COLO668 (cell line): ENCODE measurements at regions not wholly inside any gene's neighbourhood (a gene's known extent, or its start where the extent isn't known, plus 50 kb on each side); places are given as distances from the start of the nearest gene placed in this dataset.
"Not testable (repeated sequence)": the region's sequence is repeated elsewhere in the genome, so short reads cannot be mapped to it uniquely, and the experiment has no call there.

Experiments
- DNase-seq: peaks from one replicate; lab custom pipeline; 2025; ENCODE audit not compliant: unreplicated experiment; lab: John Stamatoyannopoulos, UW

DNA sequence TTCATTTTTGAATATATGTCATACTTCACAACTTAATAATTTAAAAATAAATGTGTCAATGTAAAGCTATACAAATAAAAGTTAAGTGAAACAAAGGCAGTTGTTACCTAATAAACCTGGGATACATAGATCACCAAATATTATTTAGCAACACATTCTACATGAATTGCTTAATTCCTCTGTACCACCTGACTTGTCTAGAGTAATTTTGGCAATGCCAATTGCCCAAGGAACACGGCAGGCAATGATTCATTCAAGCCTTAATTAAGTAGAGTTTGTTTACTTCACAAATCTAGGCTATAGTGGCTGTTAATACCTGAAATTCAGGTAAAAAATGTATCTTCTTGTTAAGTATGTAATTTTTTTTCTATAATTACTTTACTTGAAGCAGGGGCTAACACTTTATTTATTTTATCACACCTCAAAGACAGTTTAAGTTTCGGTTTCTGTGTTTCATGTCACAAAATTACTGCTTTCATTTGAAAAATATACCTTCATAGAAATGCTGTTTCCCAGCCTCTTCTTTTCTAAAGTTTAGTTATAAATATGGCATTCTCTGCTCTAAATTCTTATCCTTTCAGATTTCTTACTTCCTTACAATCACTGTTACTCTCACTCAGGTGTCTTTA, 705.7 kb downstream of the SLITRK5 start:
- no peak for DNase-seq

DNA sequence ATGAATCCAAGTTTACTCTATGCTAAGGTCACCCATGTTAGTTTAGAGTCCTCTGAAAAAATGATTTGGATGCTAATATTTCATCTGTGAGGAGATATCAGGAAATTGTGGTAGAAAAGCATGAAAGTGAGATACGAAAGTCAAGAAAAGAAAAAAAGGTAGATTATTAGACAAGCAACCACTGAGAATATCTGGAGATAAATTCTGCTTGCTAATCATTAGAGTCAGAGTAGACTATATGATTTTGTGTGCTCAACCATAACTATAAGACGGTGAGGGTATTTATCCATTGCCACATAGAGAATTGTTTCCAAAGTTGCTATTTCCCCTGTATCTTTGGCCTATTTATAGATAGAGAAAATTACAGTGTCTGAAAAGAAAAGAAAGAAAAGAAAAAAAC, 706.7 kb downstream of the SLITRK5 start:
- no peak for DNase-seq

DNA sequence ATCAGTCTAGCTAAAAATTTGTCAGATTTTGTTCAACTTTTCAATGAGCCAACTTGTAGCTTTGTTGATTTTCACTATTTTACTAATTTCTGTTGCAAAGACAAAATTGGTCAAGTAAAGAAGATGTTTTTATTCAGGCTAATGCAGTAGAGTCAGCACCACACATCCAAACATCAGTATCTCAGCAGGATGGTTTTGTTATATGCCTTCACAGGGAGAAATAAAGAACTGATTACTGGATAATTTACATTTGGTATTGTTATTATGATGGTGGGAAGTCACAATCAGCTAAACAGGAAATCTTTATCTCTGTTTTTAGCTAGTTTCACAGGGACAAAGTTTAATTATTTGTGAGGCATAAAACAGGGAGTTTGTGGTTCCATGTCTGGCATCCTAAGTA, 713.4 kb downstream of the SLITRK5 start:
- no peak for DNase-seq

DNA sequence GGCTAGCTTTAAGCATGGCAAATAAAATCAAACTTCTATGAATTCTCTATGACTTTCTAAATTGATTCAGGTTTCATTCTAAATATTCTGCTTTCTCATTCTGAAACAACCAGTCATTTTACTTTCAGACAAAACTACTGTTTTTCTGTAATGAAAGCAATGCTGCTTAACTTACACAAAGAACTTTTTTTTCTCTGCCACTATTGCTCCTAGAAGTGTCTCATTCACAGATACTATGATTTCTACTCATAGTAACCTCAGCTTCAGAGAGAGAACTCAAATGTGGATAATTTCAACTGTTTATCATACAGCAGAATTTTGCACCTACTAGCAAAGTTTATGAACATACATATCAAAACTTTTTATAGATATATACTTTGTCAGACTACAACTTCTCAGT, 724.6 kb downstream of the SLITRK5 start:
- DNase-seq, result no peak

DNA sequence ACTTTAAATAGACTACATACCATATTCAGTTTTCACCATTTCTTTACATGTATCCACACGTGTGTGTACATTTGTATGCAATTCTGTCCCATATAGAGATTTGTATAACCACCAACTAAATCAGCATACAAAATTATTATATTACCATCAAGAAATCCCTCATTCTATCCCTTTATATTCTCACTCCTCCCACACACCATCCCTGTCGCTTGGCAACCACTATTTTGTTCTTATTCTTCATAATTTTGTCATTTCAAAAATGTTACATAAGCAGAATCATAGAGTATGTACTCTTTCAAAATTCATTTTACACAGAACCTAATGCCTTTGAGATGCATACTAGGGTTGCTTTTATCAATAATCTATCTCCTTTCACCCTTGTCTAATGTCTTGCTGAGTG, 740.5 kb downstream of the SLITRK5 start:
- no peak for DNase-seq

DNA sequence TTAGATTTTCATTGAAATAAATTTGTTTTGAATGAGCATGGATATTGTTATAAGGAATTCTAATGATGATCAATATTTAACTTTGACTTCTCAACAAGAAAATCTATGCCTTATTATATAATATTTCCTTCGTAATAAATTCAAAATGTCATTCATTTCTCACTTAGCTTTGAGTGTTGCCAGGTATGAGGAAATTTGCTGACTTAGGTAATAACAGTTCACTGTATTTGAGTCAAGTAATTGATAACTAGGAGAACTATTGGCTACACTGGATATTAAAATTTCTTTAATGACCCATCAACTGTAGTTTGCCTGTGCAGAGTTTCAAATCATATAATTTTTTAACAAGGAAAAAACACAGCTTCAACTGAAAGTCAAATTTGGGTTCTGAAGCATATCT, 746.6 kb downstream of the SLITRK5 start:
- DNase-seq, result no peak

DNA sequence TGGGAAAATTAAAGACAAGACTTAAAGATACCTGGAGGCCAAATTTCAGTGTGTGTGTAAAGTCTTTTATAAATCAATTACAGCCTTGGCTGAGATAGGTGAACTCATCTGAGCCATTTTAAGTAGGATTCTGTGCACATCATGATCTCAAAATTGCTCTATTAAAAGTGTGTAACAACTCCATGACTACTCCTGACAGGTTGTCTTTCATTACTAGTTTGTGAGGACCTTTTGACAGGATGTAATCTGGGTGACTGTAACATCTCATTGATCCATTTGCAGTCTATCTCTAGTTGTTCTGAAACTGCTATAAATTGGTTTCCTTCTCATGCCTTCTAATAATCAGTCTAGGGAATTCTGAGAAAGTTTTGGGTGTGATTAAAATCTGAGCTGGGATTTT, 753.3 kb downstream of the SLITRK5 start:
- DNase-seq, result no peak

DNA sequence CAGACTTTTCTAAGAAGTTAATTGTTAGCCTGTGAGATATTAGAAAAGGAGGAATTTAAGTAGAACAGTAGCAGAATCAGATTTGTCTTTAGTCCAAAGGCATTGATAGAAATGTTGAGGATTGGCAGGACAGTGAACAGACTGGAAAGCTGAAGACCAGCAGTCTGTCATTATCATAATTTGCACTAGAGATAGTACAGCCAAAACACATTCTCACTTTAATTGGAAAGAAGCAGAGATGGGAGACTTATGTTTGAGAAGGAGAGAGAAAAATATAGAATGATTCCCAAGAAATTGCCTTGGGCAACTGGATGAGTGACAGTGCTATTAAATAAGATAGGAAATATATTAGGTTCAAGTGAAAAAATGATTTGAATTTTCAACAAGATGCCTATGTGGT, 755.5 kb downstream of the SLITRK5 start:
- no peak for DNase-seq

DNA sequence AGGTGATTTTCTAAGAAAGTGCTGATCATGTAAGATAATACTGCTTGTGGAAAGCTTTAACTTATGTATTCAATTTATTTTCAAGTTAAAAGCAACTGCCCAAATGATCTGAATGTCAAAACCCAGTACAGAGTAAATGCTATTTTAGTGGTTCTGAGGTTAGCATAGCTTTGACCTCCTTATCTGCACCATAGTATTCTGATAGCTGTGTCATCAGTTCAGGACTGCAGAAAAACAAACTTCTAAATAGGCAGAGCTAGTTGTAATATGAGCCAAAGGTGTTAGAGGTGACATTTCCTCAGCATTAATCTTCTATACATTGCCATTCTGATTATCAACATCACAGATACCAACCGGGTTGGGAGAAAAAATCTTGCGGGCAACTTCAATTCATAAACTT, 758.7 kb downstream of the SLITRK5 start:
- DNase-seq, result no peak

DNA sequence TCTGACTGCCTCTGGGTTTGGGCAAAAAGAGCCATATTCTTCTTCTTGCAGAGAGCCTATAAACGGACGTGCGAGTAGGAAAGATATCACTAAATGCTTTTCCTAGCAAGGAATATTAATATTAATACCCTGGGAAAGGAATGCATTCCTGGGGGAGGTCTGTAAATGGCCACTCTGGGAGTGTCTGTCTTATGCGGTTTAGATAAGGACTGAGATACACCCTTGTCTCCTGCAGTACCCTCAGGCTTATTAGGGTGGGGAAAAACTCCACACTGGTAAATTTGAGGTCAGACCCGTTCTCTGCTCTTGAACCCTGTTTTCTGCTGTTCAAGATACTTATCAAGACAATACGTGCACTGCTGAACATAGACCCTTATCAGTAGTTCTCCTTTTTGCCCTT, 763.8 kb downstream of the SLITRK5 start:
- no peak for DNase-seq

DNA sequence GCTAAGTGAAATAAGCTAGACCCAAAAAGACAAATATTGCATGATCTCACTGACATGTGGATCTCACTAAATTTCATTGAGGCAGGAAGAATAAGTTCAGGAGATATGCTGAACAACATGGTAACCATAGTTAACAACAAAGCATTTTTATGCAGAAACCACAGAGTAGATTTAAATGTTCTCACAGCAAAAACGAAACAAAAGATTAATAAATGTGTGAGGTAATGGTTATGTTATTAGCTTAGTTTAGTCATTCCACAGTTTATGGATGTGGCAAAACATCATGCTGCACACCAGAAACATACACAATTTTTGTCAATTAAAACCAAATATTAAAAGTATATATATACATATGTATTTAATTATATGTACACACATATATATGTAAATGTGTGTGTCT, 765.8 kb downstream of the SLITRK5 start:
- DNase-seq, result no peak

DNA sequence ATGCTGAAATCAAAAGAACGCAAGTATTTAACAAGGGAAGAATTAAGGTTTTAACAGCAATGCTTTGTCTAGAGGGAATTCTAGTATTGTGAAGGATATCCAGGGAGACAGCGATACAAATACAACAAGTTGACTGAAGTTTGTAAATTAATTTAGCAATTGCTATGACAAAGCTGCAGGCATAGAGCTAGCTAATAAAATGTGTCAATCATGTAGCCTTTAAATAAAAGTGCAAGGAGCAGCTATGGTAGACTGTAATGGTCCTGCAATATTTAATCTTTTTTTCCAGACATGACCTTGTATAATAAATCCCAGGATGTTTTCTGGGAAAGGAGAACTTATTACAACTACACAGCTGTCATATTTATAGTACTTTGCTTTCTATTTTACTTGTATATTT, 779.3 kb downstream of the SLITRK5 start:
- no peak for DNase-seq

DNA sequence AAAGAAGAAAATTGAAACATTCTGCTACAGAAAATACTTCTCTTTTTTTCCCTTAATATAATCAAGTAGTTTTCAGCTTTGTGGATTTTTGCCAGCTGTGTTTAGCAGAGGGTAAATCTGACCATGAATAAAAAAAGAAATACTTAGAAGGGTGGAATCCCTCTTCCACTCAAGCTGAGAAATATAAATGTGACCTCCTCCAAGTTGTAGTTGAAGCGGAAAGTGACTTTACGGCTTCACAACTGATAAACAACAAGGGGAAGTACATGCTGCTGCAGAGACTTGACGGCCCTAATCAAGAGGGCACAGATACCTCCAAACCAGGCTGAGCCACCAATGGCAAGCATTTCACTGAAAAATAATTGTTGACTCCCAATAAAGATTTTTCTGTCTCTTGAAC, 785.0 kb downstream of the SLITRK5 start:
- no peak for DNase-seq

DNA sequence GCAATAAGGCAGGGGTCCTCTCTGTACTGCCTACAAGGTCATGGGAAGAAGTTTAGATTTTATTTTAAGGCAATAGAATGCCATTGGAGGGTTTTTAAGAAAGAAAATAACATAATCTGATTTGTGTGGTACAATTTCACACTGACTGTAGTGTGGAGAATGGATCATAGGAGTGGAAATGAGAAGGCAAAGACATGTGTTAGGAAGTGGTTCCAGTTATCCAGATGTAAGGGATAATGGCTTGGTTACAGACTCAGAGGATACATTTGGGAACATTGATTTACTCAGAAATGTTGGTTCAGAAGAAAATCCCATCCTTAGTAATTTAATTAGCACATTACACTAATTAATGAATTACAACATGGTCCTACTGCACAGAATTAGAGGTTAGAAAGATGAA, 788.2 kb downstream of the SLITRK5 start:
- no peak for DNase-seq

DNA sequence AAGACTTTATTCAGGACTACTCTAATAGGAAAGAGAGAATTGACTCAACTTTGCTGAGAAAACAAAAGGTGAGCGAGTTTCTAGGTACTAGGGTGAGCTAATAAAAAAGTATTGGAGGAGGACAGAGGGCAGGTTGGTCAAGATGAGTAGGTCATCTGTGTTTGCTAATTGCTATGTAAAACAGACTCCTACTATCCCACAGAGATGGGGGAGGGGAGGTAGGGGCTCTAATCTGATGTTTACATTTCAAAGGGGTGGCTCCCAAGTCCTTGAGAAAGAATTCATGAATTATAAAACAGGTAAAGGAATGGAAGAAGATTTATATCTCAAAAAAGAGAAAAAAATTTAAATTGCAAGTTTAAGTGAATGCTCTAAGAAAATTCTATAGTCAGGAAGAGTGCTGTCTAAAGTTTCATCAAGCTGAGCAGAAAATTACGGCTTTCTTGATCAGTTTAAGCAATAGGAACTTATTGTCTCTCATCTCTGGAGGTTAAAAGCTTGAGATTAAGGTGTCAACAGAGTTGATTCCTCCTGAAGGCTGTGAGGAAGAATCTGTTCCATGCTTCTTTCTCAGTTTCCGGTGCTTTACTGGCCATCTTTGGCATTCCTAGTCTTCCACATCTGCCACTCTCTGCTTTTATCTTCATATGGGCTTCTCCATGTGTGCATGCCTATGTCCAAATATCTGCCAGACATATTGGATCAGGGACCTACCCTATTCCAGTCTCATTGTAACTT, 790.3 kb downstream of the SLITRK5 start:
- no peak for DNase-seq

DNA sequence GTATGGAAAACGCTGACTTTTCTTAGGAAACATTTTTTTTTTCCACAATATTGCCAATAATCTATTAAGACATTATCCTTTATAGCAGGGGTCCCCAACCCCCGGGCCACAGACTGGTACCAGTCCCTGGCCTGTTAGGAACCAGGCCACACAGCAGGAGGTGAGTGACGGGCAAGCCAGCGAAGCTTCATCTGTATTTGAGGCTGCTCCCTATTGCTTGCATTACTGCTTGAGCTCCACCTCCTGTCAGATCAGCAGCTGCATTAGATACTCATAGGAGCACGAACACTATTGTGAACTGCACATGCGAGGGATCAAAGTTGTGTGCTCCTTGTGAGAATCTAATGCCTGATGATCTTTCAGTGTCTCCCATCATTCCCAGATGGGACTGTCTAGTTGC, 793.7 kb downstream of the SLITRK5 start:
- DNase-seq, result no peak

DNA sequence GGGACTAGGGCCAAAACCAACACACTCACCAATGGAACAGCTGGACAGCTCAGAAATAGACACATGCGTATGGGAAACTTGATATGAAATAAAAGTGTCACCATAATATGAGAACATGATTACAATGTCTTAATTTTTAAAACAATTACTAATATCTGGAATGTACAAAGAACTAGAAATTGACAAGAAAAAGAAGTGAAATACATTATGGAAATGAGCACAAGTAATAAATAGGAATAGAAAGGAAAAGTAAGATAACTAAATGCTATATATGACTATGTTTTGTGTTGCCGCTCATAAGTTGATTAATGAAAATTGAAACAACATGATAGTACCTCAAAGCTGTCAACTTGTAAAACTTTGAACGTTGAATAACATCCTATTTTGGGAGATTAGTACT, 801.1 kb downstream of the SLITRK5 start:
- DNase-seq, result no peak

DNA sequence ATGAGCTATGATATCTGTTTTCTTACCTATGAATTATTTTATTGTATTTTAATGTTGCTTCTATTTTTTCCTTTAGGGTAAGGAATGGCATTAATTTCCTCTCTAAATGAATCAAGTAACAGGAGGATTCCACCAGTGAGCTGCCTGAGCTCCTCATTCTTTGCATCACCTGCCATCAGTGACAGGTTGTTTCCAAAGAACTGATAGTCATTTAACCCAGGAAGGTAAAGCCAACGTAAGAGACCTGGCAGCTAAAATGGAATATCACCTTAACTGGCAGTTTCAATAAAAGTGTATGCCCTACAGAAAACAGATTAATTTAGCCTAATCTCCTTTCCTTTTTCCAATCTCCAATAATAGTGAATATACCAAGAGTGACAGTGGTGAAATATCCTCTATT, 812.0 kb downstream of the SLITRK5 start:
- DNase-seq, result no peak

DNA sequence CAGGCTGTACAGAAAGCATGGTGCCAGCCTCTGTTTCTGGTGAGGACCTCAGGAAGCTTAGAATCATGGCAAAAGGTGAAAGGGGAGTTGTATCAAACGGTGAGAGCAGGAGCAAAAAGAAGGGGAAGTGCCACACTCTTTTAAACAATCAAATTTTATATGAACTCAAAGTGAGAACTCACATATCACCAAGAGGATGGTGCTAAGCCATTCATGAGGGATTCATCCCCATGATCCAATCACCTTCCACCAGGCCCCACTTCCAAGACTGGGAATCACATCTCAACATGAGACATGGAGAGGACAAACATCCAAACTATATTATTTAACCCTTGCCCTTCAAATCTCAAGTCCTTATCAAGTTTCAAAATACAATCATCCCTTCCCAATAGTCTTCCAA, 836.7 kb downstream of the SLITRK5 start:
- DNase-seq, result no peak

DNA sequence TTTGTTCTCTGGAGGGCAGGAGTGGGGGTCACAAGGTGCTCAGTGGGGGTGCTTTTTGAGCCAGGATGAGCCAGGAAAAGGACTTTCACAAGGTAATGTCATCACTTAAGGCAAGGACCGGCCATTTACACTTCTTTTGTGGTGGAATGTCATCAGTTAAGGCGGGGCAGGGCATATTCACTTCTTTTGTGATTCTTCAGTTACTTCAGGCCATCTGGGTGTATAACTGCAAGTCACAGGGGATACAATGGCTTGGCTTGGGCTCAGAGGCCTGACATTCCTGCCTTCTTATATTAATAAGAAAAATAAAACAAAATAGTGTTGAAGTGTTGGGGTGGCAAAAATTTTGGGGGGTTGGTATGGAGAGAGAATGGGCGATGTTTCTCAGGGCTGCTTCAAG, 841.8 kb downstream of the SLITRK5 start:
- not testable (repeated sequence) for DNase-seq

DNA sequence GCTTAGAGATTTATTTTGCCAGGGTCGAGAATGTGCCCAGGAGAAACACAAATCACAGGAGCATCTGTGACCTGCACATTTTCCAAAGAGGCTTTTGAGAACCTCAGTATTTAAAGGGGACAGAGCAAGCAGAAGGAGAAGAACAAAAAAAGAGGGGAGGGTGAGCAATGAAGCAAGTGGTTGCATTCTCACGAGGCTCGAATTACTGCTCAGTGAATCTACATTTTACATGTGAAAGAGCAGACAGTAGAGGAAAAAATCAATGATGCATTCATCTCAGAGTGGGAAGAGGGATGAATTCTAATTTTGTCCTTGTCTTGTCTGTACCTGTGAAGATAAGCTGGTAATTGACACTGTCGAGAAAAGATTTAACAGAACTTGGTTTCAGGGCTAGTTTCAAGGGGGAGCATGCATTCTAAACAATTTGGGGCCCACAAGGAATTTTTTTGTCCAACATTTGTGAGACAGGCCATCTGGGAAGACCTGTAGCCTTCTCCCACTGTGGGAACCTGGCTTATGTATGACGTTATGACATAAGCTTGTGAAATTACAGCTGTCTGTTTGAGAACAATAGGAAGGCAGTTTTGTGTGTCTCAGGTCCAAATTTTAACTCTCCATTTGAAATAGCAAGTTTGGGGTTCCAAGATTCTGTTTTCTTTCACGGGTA, 855.1 kb downstream of the SLITRK5 start:
- DNase-seq, result no peak

DNA sequence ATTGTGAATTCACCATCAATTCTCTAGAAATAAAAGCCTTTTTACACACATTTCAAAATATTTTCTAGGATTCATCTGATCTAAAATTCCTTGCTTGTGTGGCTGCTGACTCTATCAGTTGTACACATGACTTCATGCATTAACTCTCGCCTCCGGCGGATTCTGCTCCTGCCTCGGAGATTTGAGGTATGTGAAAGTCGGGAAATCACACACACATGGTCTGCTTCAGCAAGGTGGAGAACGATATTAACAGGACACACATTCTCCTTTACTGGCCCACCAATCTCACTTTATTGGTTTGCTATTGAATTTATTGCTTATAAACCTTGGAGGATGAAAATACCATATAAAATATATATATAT, 855.7 kb downstream of the SLITRK5 start:
- no peak for DNase-seq

DNA sequence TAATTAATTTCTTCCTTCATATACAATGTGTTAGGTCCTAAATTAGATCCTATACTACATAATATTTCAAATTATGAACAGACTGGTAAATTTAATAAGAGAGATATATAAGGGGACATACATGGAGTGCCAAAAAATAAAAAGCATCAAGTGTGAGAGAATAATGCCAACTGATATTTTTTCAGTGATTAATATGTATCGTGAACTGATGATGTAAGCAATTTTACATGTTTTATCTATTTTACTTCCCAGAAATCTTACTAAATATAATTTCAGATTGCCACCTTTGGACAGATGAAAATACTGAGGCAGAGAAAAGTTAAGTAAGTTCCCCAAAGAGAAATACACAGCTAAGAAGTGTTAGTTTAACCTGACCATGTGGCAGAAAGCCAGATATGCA, 870.8 kb downstream of the SLITRK5 start:
- no peak for DNase-seq
